Astrocyte of the spinal cord (primary cell): ENCODE measurements at regions not wholly inside any gene's neighbourhood (a gene's known extent, or its start where the extent isn't known, plus 50 kb on each side); places are given as distances from the start of the nearest gene placed in this dataset.
"Not testable (repeated sequence)": the region's sequence is repeated elsewhere in the genome, so short reads cannot be mapped to it uniquely, and the experiment has no call there.

ENCODE experiments used
- DNase-seq: peaks from one replicate; pipeline ENCODE4 v3.0.0; 2011; ENCODE audit warnings: low read depth, low spot score
- H3K4me3 ChIP-seq: 2 replicates; pipeline ENCODE4 v1.5.1; 2011; ENCODE audit warnings: low read depth, mild to moderate bottlenecking, low read length, moderate library complexity
- CTCF ChIP-seq: IDR thresholded peaks from 2 replicates; pipeline ENCODE4 v1.5.1; 2012; ENCODE audit warnings: low read depth, mild to moderate bottlenecking, low read length, inconsistent platforms
- in situ Hi-C: cut with HindIII; loops from 2 replicates; pipeline ENCODE4 v1.10.0; 2017; ENCODE audit warnings: low sequenced_read_pairs

GRCh38 chr1:229005097-229005496 is 265.8 kb upstream of the RAB4A start:
- no peak overlapping the region for H3K4me3 ChIP-seq
- no peak for TF ChIP-seq CTCF
- DNase-seq = no peak
- in situ Hi-C loops = no loop called here

- no peak overlapping the region for H3K4me3 ChIP-seq
- DNase-seq = no peak
- in situ Hi-C loops = no loop called here
- no peak for TF ChIP-seq CTCF
Observed at GRCh38 chr1:229005556-229005955, 265.4 kb upstream of the RAB4A start.

- in situ Hi-C loops = no loop called here
- DNase-seq = no peak
- TF ChIP-seq CTCF = no peak
- no peak overlapping the region for H3K4me3 ChIP-seq
Observed at GRCh38 chr1:229006121-229006870, 264.6 kb upstream of the RAB4A start.

- in situ Hi-C loops = no loop called here
- no peak overlapping the region for H3K4me3 ChIP-seq
- no peak for TF ChIP-seq CTCF
- no peak for DNase-seq
Observed at GRCh38 chr1:229007167-229007566, 263.7 kb upstream of the RAB4A start.

- no peak for DNase-seq
- in situ Hi-C loops = no loop called here
- no peak for TF ChIP-seq CTCF
- H3K4me3 ChIP-seq = no peak overlapping the region
Observed at GRCh38 chr1:229007701-229008100, 263.2 kb upstream of the RAB4A start.

GRCh38 chr1:229008347-229008746 is 262.6 kb upstream of the RAB4A start:
- H3K4me3 ChIP-seq, in situ Hi-C loops, DNase-seq: not testable (repeated sequence)

- in situ Hi-C loops = no loop called here
Observed at GRCh38 chr1:229011022-229011421, 259.9 kb upstream of the RAB4A start.

More at GRCh38 chr1:229011022-229011421, 259.9 kb upstream of the RAB4A start:
- DNase-seq = no peak
- H3K4me3 ChIP-seq = no peak overlapping the region
- TF ChIP-seq CTCF = no peak
